Nephron (organoid): ENCODE measurements at regions not wholly inside any gene's neighbourhood (a gene's known extent, or its start where the extent isn't known, plus 50 kb on each side); places are given as distances from the start of the nearest gene placed in this dataset.

Source experiments
- H3K27ac Mint-ChIP-seq, 3 experiments: 2 replicates each; pipeline ENCODE4 v1.8.0; 2020; ENCODE audit warnings: mixed read lengths in 3 of 3, mild to moderate bottlenecking in 2 of 3, moderate library complexity in 1 of 3
- H3K27me3 Mint-ChIP-seq: 2 replicates; pipeline ENCODE4 v1.8.0; 2021; ENCODE audit warnings: low read depth, mild to moderate bottlenecking, moderate library complexity, mixed read lengths
- H3K36me3 Mint-ChIP-seq: 2 replicates; pipeline ENCODE4 v1.8.0; 2020; ENCODE audit warnings: low read depth, mixed read lengths
- H3K4me1 Mint-ChIP-seq: 2 replicates; pipeline ENCODE4 v1.8.0; 2020; ENCODE audit warnings: mixed read lengths
- H3K4me3 Mint-ChIP-seq, 3 experiments: 2 replicates each; pipeline ENCODE4 v1.8.0; 2020; ENCODE audit warnings: mild to moderate bottlenecking in 3 of 3, mixed read lengths in 3 of 3, moderate library complexity in 2 of 3
- H3K9me3 Mint-ChIP-seq: 2 replicates; pipeline ENCODE4 v1.8.0; 2020; ENCODE audit warnings: mixed read lengths
- TF ChIP-seq, protein P1 (sequence below), 3 experiments: fragments of 200-600 bp; sonication (generic); IDR thresholded peaks; one replicate each; pipeline ENCODE4 v1.5.0; 2021; ENCODE audit warnings: antibody characterized with exemption in 3 of 3; ENCODE audit not compliant: unreplicated experiment in 3 of 3

GRCh38 chr2:37499113-37499512 lies 154.7 kb downstream of the QPCT start:
- no peak overlapping the region for H3K4me3 Mint-ChIP-seq
- H3K27ac Mint-ChIP-seq: no peak overlapping the region
- no peaks in the 10 kb centered on the region for H3K36me3 Mint-ChIP-seq
- no peaks in the 10 kb centered on the region for H3K27me3 Mint-ChIP-seq
- peaks cover 27% of the 10 kb centered on the region for H3K9me3 Mint-ChIP-seq
- peaks cover 12% of the 10 kb centered on the region for H3K4me1 Mint-ChIP-seq
- TF ChIP-seq, protein P1, sequence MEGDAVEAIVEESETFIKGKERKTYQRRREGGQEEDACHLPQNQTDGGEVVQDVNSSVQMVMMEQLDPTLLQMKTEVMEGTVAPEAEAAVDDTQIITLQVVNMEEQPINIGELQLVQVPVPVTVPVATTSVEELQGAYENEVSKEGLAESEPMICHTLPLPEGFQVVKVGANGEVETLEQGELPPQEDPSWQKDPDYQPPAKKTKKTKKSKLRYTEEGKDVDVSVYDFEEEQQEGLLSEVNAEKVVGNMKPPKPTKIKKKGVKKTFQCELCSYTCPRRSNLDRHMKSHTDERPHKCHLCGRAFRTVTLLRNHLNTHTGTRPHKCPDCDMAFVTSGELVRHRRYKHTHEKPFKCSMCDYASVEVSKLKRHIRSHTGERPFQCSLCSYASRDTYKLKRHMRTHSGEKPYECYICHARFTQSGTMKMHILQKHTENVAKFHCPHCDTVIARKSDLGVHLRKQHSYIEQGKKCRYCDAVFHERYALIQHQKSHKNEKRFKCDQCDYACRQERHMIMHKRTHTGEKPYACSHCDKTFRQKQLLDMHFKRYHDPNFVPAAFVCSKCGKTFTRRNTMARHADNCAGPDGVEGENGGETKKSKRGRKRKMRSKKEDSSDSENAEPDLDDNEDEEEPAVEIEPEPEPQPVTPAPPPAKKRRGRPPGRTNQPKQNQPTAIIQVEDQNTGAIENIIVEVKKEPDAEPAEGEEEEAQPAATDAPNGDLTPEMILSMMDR (IDR thresholded peaks at IDR 0.05; ENCODE audit: unreplicated experiment in 3 of 3): no peak

- H3K4me1 Mint-ChIP-seq: peaks cover 22% of the 10 kb centered on the region
- peaks cover 25% of the 10 kb centered on the region for H3K9me3 Mint-ChIP-seq
- no peaks in the 10 kb centered on the region for H3K36me3 Mint-ChIP-seq
- H3K4me3 Mint-ChIP-seq: no peak overlapping the region
- TF ChIP-seq, protein P1 (IDR thresholded peaks at IDR 0.05; ENCODE audit: unreplicated experiment in 3 of 3): no peak
- no peak overlapping the region for H3K27ac Mint-ChIP-seq
- H3K27me3 Mint-ChIP-seq: peaks cover 2% of the 10 kb centered on the region
These were observed 155.6 kb downstream of the QPCT start for GRCh38 chr2:37500031-37500430.

DNA sequence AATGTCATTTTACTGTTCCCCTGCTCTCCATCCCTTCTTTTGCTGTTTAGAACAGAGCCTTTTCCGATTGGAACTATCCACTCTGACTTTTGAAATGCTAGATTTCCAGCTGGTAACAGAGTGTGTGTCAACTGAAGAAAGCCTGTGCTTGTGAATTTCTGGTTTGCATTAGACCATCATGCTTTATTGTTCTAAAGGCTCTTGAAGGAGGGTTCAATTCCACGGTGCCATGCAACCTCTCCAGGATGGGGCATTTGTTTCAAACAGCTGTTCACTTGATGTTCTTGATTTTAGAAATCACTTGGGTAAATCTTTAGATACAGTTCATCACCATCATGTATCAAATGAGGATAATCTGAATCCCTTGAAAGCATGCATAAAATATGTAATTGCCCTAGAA lies 156.7 kb downstream of the QPCT start:
- TF ChIP-seq, protein P1 (IDR thresholded peaks at IDR 0.05; ENCODE audit: unreplicated experiment in 3 of 3): no peak
- H3K9me3 Mint-ChIP-seq: peaks cover 15% of the 10 kb centered on the region
- no peak overlapping the region for H3K4me3 Mint-ChIP-seq
- peaks cover 3% of the 10 kb centered on the region for H3K27me3 Mint-ChIP-seq
- no peak overlapping the region for H3K27ac Mint-ChIP-seq
- H3K4me1 Mint-ChIP-seq: peaks cover 31% of the 10 kb centered on the region
- no peaks in the 10 kb centered on the region for H3K36me3 Mint-ChIP-seq

GRCh38 chr2:37506407-37507050 lies 162.1 kb downstream of the QPCT start:
- TF ChIP-seq, protein P1 (IDR thresholded peaks at IDR 0.05; ENCODE audit: unreplicated experiment in 3 of 3): no peak
- Mint-ChIP-seq H3K36me3 (no peaks in the 10 kb centered on the region), H3K4me1 (peaks cover 47% of the 10 kb centered on the region), H3K27me3 (peaks cover 3% of the 10 kb centered on the region), H3K9me3 (peaks cover 2% of the 10 kb centered on the region), H3K4me3 (peak overlapping the region in 1 of 3 experiments; percentile 19), H3K27ac (peak overlapping the region in 1 of 3 experiments; percentile 39)

- H3K27ac Mint-ChIP-seq: peak overlapping the region in 1 of 3 experiments; percentile 39
- no peaks in the 10 kb centered on the region for H3K36me3 Mint-ChIP-seq
- H3K4me1 Mint-ChIP-seq: peaks cover 47% of the 10 kb centered on the region
- peaks cover 2% of the 10 kb centered on the region for H3K9me3 Mint-ChIP-seq
- no peak overlapping the region for H3K4me3 Mint-ChIP-seq
- TF ChIP-seq, protein P1 (IDR thresholded peaks at IDR 0.05; ENCODE audit: unreplicated experiment in 3 of 3): no peak
- peaks cover 3% of the 10 kb centered on the region for H3K27me3 Mint-ChIP-seq
These were observed 162.6 kb downstream of the QPCT start for GRCh38 chr2:37507051-37507410.

GRCh38 chr2:37507703-37508102 lies 163.3 kb downstream of the QPCT start:
- H3K27ac Mint-ChIP-seq: no peak overlapping the region
- peaks cover 3% of the 10 kb centered on the region for H3K27me3 Mint-ChIP-seq
- H3K36me3 Mint-ChIP-seq: no peaks in the 10 kb centered on the region
- H3K4me1 Mint-ChIP-seq: peaks cover 47% of the 10 kb centered on the region
- peaks cover 2% of the 10 kb centered on the region for H3K9me3 Mint-ChIP-seq
- H3K4me3 Mint-ChIP-seq: no peak overlapping the region
- TF ChIP-seq, protein P1 (IDR thresholded peaks at IDR 0.05; ENCODE audit: unreplicated experiment in 3 of 3): no peak
